IMR-90 (cell line): ENCODE measurements at regions not wholly inside any gene's neighbourhood (a gene's known extent, or its start where the extent isn't known, plus 50 kb on each side); places are given as distances from the start of the nearest gene placed in this dataset.

Experiments
- ATAC-seq: fragments of 200-7000 bp; cut with Tn5 transposase; 2 replicates; pipeline ENCODE4 v1.9.1; 2020; ENCODE audit warnings: low read depth, mild to moderate bottlenecking, moderate library complexity
- BruUV-seq: library from RNA; stranded (reverse); fragments of 400-500 nt; replicated peaks from 2 replicates; lab custom pipeline; 2021; lab: Mats Ljungman, UMichigan
- CTCF ChIA-PET: fragments of 300-600 bp; formaldehyde crosslinking; extraction: SDS; loops from one replicate; lab custom pipeline; 2021; ENCODE audit warnings: antibody characterized with exemption; lab: Yijun Ruan, JAX
- POLR2A ChIA-PET: fragments of 300-600 bp; sonication (Branson Sonifier 250); formaldehyde crosslinking; loops from one replicate; lab custom pipeline; 2022; ENCODE audit warnings: antibody characterized with exemption; ENCODE audit not compliant: unreplicated experiment; lab: Charles Lee
- DNase-seq: peaks from one replicate; pipeline ENCODE4 v3.0.0; 2013
- H2AFZ ChIP-seq: replicated peaks from 2 replicates; pipeline ENCODE3; 2013; ENCODE audit warnings: low read length, mild to moderate bottlenecking; ENCODE audit not compliant: poor library complexity
- H2AK5ac ChIP-seq: 2 replicates; pipeline ENCODE4 v1.6.1; 2013; ENCODE audit warnings: low read depth, low read length, inconsistent platforms
- H2AK9ac ChIP-seq: replicated peaks from 2 replicates; pipeline ENCODE3; 2013; ENCODE audit warnings: mild to moderate bottlenecking, low read depth, low read length, moderate library complexity; ENCODE audit not compliant: poor library complexity
- H2BK120ac ChIP-seq: 2 replicates; pipeline ENCODE4 v1.6.1; 2013; ENCODE audit warnings: low read depth, low read length, inconsistent platforms
- H2BK15ac ChIP-seq: 3 replicates; pipeline ENCODE4 v1.6.1; 2013; ENCODE audit warnings: low read depth, low read length, inconsistent platforms
- H2BK20ac ChIP-seq: 2 replicates; pipeline ENCODE4 v1.6.1; 2013; ENCODE audit warnings: low read depth, mild to moderate bottlenecking, inconsistent platforms, low read length, moderate library complexity
- H2BK5ac ChIP-seq: 2 replicates; pipeline ENCODE4 v1.6.1; 2013; ENCODE audit warnings: mild to moderate bottlenecking, low read depth, low read length, inconsistent platforms; ENCODE audit not compliant: poor library complexity, severe bottlenecking
- H3K14ac ChIP-seq: replicated peaks from 2 replicates; pipeline ENCODE4 v1.6.1; 2013; ENCODE audit warnings: low read depth, low read length, inconsistent platforms
- H3K18ac ChIP-seq: 2 replicates; pipeline ENCODE4 v1.6.1; 2013; ENCODE audit warnings: low read depth, low read length, control low read depth
- H3K23ac ChIP-seq: 2 replicates; pipeline ENCODE4 v1.6.1; 2013; ENCODE audit warnings: low read depth, low read length, inconsistent platforms
- H3K27ac ChIP-seq: 2 replicates; pipeline ENCODE4 v1.5.1; 2013; ENCODE audit warnings: mild to moderate bottlenecking, control low read depth, low read length; ENCODE audit not compliant: insufficient read depth
- H3K27me3 ChIP-seq: 2 replicates; pipeline ENCODE4 v1.6.1; 2013; ENCODE audit warnings: low read length; ENCODE audit not compliant: control insufficient read depth, insufficient read depth
- H3K36me3 ChIP-seq: 2 replicates; pipeline ENCODE4 v1.6.1; 2013; ENCODE audit warnings: low read length, mixed read lengths; ENCODE audit not compliant: control insufficient read depth, insufficient read depth
- H3K4ac ChIP-seq: 2 replicates; pipeline ENCODE4 v1.6.1; 2013; ENCODE audit warnings: low read depth, low read length, inconsistent platforms
- H3K4me1 ChIP-seq: 2 replicates; pipeline ENCODE4 v1.6.1; 2013; ENCODE audit warnings: low read length, mixed read lengths; ENCODE audit not compliant: control insufficient read depth, insufficient read depth
- H3K4me2 ChIP-seq: 2 replicates; pipeline ENCODE4 v1.6.1; 2013; ENCODE audit warnings: low read depth, mild to moderate bottlenecking, control low read depth, low read length, moderate library complexity
- H3K4me3 ChIP-seq: 2 replicates; pipeline ENCODE4 v1.5.1; 2013; ENCODE audit warnings: low read depth, mild to moderate bottlenecking, control low read depth, low read length, moderate library complexity; ENCODE audit not compliant: insufficient read depth
- H3K56ac ChIP-seq: 2 replicates; pipeline ENCODE4 v1.6.1; 2013; ENCODE audit warnings: low read length, inconsistent platforms; ENCODE audit not compliant: insufficient read depth; ENCODE audit errors: extremely low read depth
- H3K79me1 ChIP-seq, 2 experiments: 2 replicates each; pipeline ENCODE4 v1.6.1; 2013; ENCODE audit warnings: low read length in 2 of 2, inconsistent platforms in 1 of 2, low read depth in 1 of 2
- H3K9ac ChIP-seq: 2 replicates; pipeline ENCODE4 v1.6.1; 2013; ENCODE audit warnings: low read depth, low read length, control low read depth
- H3K9me1 ChIP-seq: 2 replicates; pipeline ENCODE4 v1.6.1; 2013; ENCODE audit warnings: low read length, inconsistent platforms; ENCODE audit not compliant: insufficient read depth
- H3K9me3 ChIP-seq: 2 replicates; pipeline ENCODE4 v1.6.1; 2013; ENCODE audit warnings: low read length; ENCODE audit not compliant: control insufficient read depth, insufficient read depth
- H4K20me1 ChIP-seq: 2 replicates; pipeline ENCODE4 v1.6.1; 2013; ENCODE audit warnings: low read length, inconsistent platforms; ENCODE audit not compliant: insufficient read depth
- H4K5ac ChIP-seq: 2 replicates; pipeline ENCODE4 v1.6.1; 2013; ENCODE audit warnings: mild to moderate bottlenecking, low read depth, low read length, control low read depth
- H4K8ac ChIP-seq, 2 experiments: 2 replicates each; pipeline ENCODE4 v1.6.1; 2013; ENCODE audit warnings: low read depth in 2 of 2, low read length in 2 of 2, control low read depth in 1 of 2, inconsistent platforms in 1 of 2
- H4K91ac ChIP-seq: 2 replicates; pipeline ENCODE4 v1.6.1; 2013; ENCODE audit warnings: low read depth, low read length, inconsistent platforms; ENCODE audit not compliant: insufficient read depth
- BHLHE40 ChIP-seq: fragments of 150-350 bp; IDR thresholded peaks from 2 replicates; pipeline ENCODE4 v1.6.1; 2016; ENCODE audit warnings: mild to moderate bottlenecking, low read depth, low read length
- FOS ChIP-seq: fragments of 150-350 bp; IDR thresholded peaks from 2 replicates; pipeline ENCODE4 v1.6.1; 2016; ENCODE audit warnings: low read depth, low read length
- USF2 ChIP-seq: fragments of 150-350 bp; IDR thresholded peaks from 2 replicates; pipeline ENCODE4 v1.6.1; 2017; ENCODE audit warnings: mild to moderate bottlenecking, antibody characterized with exemption, low read length, low read depth
- WGBS, 2 experiments: methylation state at CpG; one replicate each; pipeline versions ENCODE4 v1.1.5 to v1.1.7; 2013; ENCODE audit warnings: missing lambda C conversion rate in 2 of 2; ENCODE audit not compliant: insufficient read length in 1 of 2; ENCODE audit errors: extremely low coverage in 2 of 2; 5-methylcytosine and 5-hydroxymethylcytosine counted together
- dilution Hi-C: fragments of 300-500 bp; cut with HindIII; formaldehyde crosslinking; loops from one replicate; pipeline ENCODE4 v1.14.3; 2018; ENCODE audit warnings: low sequenced_read_pairs; ENCODE audit not compliant: unreplicated experiment
- in situ Hi-C: fragments of 300-500 bp; cut with MboI; formaldehyde crosslinking; loops from 3 replicates; pipeline ENCODE4 v1.14.3; 2019; ENCODE audit warnings: low sequenced_read_pairs, inconsistent platforms, mixed read lengths
- intact Hi-C: fragments of 100-400 bp; cut with micrococcal nuclease; formaldehyde crosslinking; loops from 2 replicates; pipeline ENCODE4 v1.10.0; 2022

DNA sequence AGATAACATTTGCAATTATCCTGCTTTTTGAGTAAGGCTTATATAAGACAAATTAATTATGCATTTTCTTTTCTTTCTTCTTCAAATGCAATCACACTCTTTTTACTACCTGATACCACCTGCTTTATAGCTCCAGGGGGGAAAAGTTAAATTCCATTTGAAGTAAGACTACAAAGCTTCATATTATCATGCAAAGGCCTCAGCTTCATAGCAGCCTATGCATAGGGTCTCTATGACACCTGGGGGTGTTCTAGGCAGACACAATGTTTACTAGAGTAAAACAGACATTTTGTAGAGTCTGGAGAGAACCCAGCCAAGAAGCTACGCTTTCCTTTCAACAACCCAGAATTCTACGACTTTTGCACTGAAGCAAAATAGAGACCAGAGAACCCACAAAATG is 148.0 kb downstream of the MCHR2 start:
- CTCF ChIA-PET: interaction anchor here (1.1 to 1.8 kb wide), 2 partner anchors 22 to 275 kb away, joined by 3 to 4 read pairs; no protein-coding TSS in a partner anchor

More for the DNA sequence above, 148.0 kb downstream of the MCHR2 start:
- Histone ChIP-seq H4K5ac (no peak overlapping the region), H3K27me3 (peaks cover 7% of the 10 kb centered on the region), H2BK15ac (no peak overlapping the region), H3K9me3 (no peaks in the 10 kb centered on the region), H3K79me1 (no peaks in the 10 kb centered on the region), H3K4me1 (no peaks in the 10 kb centered on the region), H3K18ac (no peak overlapping the region), H3K14ac (no peak overlapping the region), H2BK5ac (no peak overlapping the region), H3K4ac (no peak overlapping the region), H4K91ac (no peak overlapping the region), H2AK9ac (no peak overlapping the region), H3K4me3 (no peak overlapping the region), H3K27ac (no peak overlapping the region), H3K9me1 (no peaks in the 10 kb centered on the region), H2AK5ac (no peak overlapping the region), H3K36me3 (no peaks in the 10 kb centered on the region), H3K56ac (no peak overlapping the region), H2BK20ac (no peak overlapping the region), H3K4me2 (no peak overlapping the region), H4K8ac (no peak overlapping the region), H2AFZ (no peak overlapping the region), H3K9ac (no peak overlapping the region), H4K20me1 (no peaks in the 10 kb centered on the region), H3K23ac (no peak overlapping the region), H2BK120ac (no peak overlapping the region)
- WGBS, 2 experiments: no CpG with 5 or more reads among the region's 2 CpGs
- in situ Hi-C loops: no loop called here
- no peak for DNase-seq
- no peak for TF ChIP-seq FOS
- no peak for TF ChIP-seq BHLHE40
- TF ChIP-seq USF2: no peak
- dilution Hi-C loops: no loop called here
- POLR2A ChIA-PET: no interaction called here
- intact Hi-C loops: no loop called here
- no peak for ATAC-seq
- no TSS peak for BruUV-seq
